ENCODE measurements at regions not wholly inside any gene's neighbourhood (a gene's known extent, or its start where the extent isn't known, plus 50 kb on each side); places are given as distances from the start of the nearest gene placed in this dataset.

DNA sequence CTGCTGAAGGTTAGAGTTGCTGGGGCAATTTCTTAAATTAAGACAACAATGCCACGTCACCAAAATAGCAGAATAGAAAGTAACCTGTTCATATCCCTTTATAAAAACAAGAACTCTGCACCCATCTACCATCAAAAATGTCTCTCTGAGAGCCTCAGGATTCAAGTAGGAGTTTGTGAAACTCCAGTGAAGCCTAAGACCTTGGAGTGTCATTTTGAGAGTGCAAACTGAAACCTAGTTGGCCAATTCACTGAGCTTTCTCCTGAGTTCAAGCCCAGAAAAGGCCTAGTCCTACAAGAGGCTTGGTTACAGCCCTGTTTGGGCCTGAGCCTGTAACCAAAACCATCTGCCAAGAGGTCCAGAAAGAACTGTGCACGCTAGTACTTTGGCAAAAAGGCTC is 335.1 kb downstream of the EFHB start:
- no peak overlapping the region for H3K27ac ChIP-seq (ENCODE audit: low read length)
- H3K36me3 ChIP-seq (ENCODE audit: insufficient read depth, low read length): no peaks in the 10 kb centered on the region
- no peaks in the 10 kb centered on the region for H3K9me3 ChIP-seq (ENCODE audit: low read length)
- TF ChIP-seq POLR2AphosphoS5 (IDR thresholded peaks at IDR 0.05) (no peak), SMC3 (conservative IDR thresholded peaks at IDR 0.05; ENCODE audit: poor library complexity) (no peak), EZH2 (IDR thresholded peaks at IDR 0.05; ENCODE audit: borderline replicate concordance, insufficient read depth, low read length, poor library complexity, severe bottlenecking) (no peak), MXI1 (conservative IDR thresholded peaks at IDR 0.05; ENCODE audit: poor library complexity, severe bottlenecking) (no peak), EP300 (conservative IDR thresholded peaks at IDR 0.05; ENCODE audit: poor library complexity, severe bottlenecking) (no peak), RAD21 (conservative IDR thresholded peaks at IDR 0.05) (no peak), TAF1 (IDR thresholded peaks at IDR 0.05; ENCODE audit: low read depth) (no peak)
- TF ChIP-seq, protein P1, sequence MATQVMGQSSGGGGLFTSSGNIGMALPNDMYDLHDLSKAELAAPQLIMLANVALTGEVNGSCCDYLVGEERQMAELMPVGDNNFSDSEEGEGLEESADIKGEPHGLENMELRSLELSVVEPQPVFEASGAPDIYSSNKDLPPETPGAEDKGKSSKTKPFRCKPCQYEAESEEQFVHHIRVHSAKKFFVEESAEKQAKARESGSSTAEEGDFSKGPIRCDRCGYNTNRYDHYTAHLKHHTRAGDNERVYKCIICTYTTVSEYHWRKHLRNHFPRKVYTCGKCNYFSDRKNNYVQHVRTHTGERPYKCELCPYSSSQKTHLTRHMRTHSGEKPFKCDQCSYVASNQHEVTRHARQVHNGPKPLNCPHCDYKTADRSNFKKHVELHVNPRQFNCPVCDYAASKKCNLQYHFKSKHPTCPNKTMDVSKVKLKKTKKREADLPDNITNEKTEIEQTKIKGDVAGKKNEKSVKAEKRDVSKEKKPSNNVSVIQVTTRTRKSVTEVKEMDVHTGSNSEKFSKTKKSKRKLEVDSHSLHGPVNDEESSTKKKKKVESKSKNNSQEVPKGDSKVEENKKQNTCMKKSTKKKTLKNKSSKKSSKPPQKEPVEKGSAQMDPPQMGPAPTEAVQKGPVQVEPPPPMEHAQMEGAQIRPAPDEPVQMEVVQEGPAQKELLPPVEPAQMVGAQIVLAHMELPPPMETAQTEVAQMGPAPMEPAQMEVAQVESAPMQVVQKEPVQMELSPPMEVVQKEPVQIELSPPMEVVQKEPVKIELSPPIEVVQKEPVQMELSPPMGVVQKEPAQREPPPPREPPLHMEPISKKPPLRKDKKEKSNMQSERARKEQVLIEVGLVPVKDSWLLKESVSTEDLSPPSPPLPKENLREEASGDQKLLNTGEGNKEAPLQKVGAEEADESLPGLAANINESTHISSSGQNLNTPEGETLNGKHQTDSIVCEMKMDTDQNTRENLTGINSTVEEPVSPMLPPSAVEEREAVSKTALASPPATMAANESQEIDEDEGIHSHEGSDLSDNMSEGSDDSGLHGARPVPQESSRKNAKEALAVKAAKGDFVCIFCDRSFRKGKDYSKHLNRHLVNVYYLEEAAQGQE (IDR thresholded peaks at IDR 0.05; ENCODE audit: borderline replicate concordance): no peak
- TF ChIP-seq, protein P2, sequence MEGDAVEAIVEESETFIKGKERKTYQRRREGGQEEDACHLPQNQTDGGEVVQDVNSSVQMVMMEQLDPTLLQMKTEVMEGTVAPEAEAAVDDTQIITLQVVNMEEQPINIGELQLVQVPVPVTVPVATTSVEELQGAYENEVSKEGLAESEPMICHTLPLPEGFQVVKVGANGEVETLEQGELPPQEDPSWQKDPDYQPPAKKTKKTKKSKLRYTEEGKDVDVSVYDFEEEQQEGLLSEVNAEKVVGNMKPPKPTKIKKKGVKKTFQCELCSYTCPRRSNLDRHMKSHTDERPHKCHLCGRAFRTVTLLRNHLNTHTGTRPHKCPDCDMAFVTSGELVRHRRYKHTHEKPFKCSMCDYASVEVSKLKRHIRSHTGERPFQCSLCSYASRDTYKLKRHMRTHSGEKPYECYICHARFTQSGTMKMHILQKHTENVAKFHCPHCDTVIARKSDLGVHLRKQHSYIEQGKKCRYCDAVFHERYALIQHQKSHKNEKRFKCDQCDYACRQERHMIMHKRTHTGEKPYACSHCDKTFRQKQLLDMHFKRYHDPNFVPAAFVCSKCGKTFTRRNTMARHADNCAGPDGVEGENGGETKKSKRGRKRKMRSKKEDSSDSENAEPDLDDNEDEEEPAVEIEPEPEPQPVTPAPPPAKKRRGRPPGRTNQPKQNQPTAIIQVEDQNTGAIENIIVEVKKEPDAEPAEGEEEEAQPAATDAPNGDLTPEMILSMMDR (IDR thresholded peaks at IDR 0.05; ENCODE audit: poor library complexity, severe bottlenecking): no peak
- H3K9me2 ChIP-seq (ENCODE audit: insufficient read depth, low read length): no peaks in the 10 kb centered on the region
- H3F3A ChIP-seq (ENCODE audit: insufficient read depth, low read length, poor library complexity, severe bottlenecking): no peaks in the 10 kb centered on the region
- no peak overlapping the region for H2AFZ ChIP-seq (ENCODE audit: low read depth, low read length)
- H3K4me2 ChIP-seq (ENCODE audit: low read length): no peak overlapping the region
- no peak overlapping the region for H3K4me3 ChIP-seq (ENCODE audit: low read length)
- H3K27me3 ChIP-seq (ENCODE audit: insufficient read depth, low read depth, low read length): no peaks in the 10 kb centered on the region
- H3K79me2 ChIP-seq (replicated peaks; ENCODE audit: insufficient read depth, low read length): no peaks in the 10 kb centered on the region
- H3K9ac ChIP-seq (ENCODE audit: low read length): no peak overlapping the region
- no peaks in the 10 kb centered on the region for H4K20me1 ChIP-seq (ENCODE audit: insufficient read depth)

DNA sequence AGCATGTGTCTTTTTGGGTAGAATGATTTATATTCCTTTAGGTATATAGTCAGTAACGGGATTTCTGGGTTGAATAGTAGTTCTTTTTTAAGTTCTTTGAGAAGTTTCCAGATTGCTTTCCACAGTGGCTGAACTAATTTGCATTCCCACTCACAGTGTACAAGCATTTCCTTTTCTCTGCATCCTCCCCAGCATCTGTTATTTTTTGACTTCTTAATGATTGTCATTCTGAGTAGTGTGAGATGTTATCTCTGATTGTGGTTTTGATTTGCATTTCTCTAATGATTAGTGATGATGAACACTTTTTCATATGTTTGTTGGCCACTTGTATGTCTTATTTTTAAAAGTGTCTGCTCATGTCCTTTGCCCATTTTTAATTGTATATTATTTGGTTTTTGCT is 337.6 kb downstream of the EFHB start:
- H3K4me2 ChIP-seq (ENCODE audit: low read length): no peak overlapping the region
- no peaks in the 10 kb centered on the region for H3F3A ChIP-seq (ENCODE audit: insufficient read depth, low read length, poor library complexity, severe bottlenecking)
- no peaks in the 10 kb centered on the region for H3K36me3 ChIP-seq (ENCODE audit: insufficient read depth, low read length)
- no peak overlapping the region for H2AFZ ChIP-seq (ENCODE audit: low read depth, low read length)
- H3K27ac ChIP-seq (ENCODE audit: low read length): no peak overlapping the region
- no peaks in the 10 kb centered on the region for H3K9me2 ChIP-seq (ENCODE audit: insufficient read depth, low read length)
- H4K20me1 ChIP-seq (ENCODE audit: insufficient read depth): no peaks in the 10 kb centered on the region
- H3K9me3 ChIP-seq (ENCODE audit: low read length): no peaks in the 10 kb centered on the region
- H3K9ac ChIP-seq (ENCODE audit: low read length): no peak overlapping the region
- H3K79me2 ChIP-seq (replicated peaks; ENCODE audit: insufficient read depth, low read length): no peaks in the 10 kb centered on the region
- no peak overlapping the region for H3K4me3 ChIP-seq (ENCODE audit: low read length)
- no peak for TF ChIP-seq EZH2 (IDR thresholded peaks at IDR 0.05; ENCODE audit: borderline replicate concordance, insufficient read depth, low read length, poor library complexity, severe bottlenecking)
- TF ChIP-seq MXI1 (conservative IDR thresholded peaks at IDR 0.05; ENCODE audit: poor library complexity, severe bottlenecking): no peak
- TF ChIP-seq EP300 (conservative IDR thresholded peaks at IDR 0.05; ENCODE audit: poor library complexity, severe bottlenecking): no peak
- no peak for TF ChIP-seq TAF1 (IDR thresholded peaks at IDR 0.05; ENCODE audit: low read depth)
- TF ChIP-seq, protein P1 (IDR thresholded peaks at IDR 0.05; ENCODE audit: borderline replicate concordance): no peak
- TF ChIP-seq RAD21 (conservative IDR thresholded peaks at IDR 0.05): no peak
- no peak for TF ChIP-seq POLR2AphosphoS5 (IDR thresholded peaks at IDR 0.05)
- TF ChIP-seq, protein P2 (IDR thresholded peaks at IDR 0.05; ENCODE audit: poor library complexity, severe bottlenecking): no peak
- no peak for TF ChIP-seq SMC3 (conservative IDR thresholded peaks at IDR 0.05; ENCODE audit: poor library complexity)
- no peaks in the 10 kb centered on the region for H3K27me3 ChIP-seq (ENCODE audit: insufficient read depth, low read depth, low read length)
